ENCODE measurements at regions not wholly inside any gene's neighbourhood (a gene's known extent, or its start where the extent isn't known, plus 50 kb on each side); places are given as distances from the start of the nearest gene placed in this dataset.

DNA sequence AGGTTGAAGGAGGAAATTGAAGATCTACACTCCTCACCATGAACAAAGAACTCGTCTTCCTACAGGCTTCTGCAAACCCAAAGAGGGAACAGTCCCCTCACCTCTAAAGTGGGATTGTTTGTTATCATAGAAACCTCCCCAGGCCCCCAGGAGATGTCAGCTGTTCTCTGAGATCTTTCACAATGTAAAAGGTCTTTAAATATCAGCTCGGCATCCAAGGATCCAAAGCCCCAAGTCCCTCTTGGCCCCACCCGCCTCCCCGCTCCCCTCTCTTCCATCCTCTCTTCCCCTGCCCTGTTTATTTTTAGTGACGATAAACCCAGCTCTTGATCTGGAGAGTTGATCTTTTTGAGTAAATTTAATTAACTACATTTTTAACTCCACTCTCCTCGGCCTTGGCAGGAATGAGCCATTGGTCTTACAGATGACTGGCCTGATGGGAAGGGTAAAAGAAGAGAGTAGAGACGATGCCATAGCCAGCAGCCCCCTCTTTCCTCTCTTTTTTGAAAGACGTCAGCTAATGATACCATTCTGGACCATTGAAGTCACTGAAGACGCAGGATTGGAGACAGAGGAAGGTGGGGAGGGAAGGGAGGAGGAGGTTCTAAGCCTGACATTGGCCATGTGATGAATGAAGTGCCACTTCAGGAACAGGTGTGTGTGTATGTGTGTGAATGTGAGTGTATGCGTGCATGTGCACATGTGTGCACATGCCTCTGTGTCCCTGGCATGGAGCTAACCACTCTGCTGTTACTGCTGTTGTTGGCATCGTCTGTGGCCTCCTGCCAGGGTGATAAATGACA is 521.8 kb downstream of the NTRK3 start:
- BruUV-seq (replicated peaks) = no TSS peak
- no peak overlapping the region for H3K27ac ChIP-seq

DNA sequence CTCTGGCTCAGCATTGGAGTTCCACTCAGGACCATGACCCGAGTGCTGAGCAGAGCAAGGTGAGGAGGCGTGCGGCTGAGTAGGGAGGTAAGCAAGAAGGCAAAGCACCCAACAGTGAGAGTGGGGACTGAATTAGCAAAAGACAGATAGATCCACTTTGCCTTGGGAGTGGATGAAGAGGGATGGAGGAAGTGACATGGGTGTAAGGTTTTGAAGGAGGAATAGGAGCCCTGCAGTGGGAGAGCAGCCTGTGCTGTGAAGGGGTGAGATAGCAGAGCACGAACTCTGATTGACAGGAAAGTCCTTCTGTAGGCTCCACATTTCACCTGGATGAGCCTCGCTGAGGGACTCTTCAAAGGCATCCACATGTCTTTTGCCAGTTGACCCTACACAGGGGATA is 522.6 kb downstream of the NTRK3 start:
- no peak for DNase-seq
- POLR2A ChIA-PET (ENCODE audit: unreplicated experiment) = no interaction called here
- CTCF ChIA-PET = no interaction called here
- no peak for TF ChIP-seq EZH2 (IDR thresholded peaks at IDR 0.05; ENCODE audit: low read depth)
- TF ChIP-seq, protein P1, sequence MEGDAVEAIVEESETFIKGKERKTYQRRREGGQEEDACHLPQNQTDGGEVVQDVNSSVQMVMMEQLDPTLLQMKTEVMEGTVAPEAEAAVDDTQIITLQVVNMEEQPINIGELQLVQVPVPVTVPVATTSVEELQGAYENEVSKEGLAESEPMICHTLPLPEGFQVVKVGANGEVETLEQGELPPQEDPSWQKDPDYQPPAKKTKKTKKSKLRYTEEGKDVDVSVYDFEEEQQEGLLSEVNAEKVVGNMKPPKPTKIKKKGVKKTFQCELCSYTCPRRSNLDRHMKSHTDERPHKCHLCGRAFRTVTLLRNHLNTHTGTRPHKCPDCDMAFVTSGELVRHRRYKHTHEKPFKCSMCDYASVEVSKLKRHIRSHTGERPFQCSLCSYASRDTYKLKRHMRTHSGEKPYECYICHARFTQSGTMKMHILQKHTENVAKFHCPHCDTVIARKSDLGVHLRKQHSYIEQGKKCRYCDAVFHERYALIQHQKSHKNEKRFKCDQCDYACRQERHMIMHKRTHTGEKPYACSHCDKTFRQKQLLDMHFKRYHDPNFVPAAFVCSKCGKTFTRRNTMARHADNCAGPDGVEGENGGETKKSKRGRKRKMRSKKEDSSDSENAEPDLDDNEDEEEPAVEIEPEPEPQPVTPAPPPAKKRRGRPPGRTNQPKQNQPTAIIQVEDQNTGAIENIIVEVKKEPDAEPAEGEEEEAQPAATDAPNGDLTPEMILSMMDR (conservative IDR thresholded peaks at IDR 0.05) = no peak
- no peak overlapping the region for H2AFZ ChIP-seq
- no peaks in the 10 kb centered on the region for H4K20me1 ChIP-seq (ENCODE audit: insufficient read depth)
- H3K4me1 ChIP-seq (replicated peaks; ENCODE audit: insufficient read depth) = no peaks in the 10 kb centered on the region
- no peaks in the 10 kb centered on the region for H3K79me2 ChIP-seq (ENCODE audit: low read depth)
- no peaks in the 10 kb centered on the region for H3K36me3 ChIP-seq (ENCODE audit: low read depth)
- no peaks in the 10 kb centered on the region for H3K9me3 ChIP-seq (ENCODE audit: insufficient read depth, low read depth)
- H3K27me3 ChIP-seq (ENCODE audit: insufficient read depth, low read depth) = no peaks in the 10 kb centered on the region
- H3F3A ChIP-seq (ENCODE audit: insufficient read depth, low read depth) = no peaks in the 10 kb centered on the region
- H3K4me2 ChIP-seq = no peak overlapping the region
- no peaks in the 10 kb centered on the region for H3K9me2 ChIP-seq (ENCODE audit: insufficient read depth)
- no TSS peak for BruUV-seq (replicated peaks)
- intact Hi-C loops (cut with micrococcal nuclease; ENCODE audit: unreplicated experiment) = no loop called here
- H3K4me3 ChIP-seq = no peak overlapping the region
- H3K27ac ChIP-seq = no peak overlapping the region

More for the DNA sequence above, 521.8 kb downstream of the NTRK3 start:
- H3K4me1 ChIP-seq (replicated peaks; ENCODE audit: insufficient read depth) = no peaks in the 10 kb centered on the region
- intact Hi-C loops (cut with micrococcal nuclease; ENCODE audit: unreplicated experiment) = no loop called here
- H3K9me2 ChIP-seq (ENCODE audit: insufficient read depth) = no peaks in the 10 kb centered on the region
- no peaks in the 10 kb centered on the region for H3K27me3 ChIP-seq (ENCODE audit: insufficient read depth, low read depth)
- no peaks in the 10 kb centered on the region for H3K36me3 ChIP-seq (ENCODE audit: low read depth)
- no peaks in the 10 kb centered on the region for H4K20me1 ChIP-seq (ENCODE audit: insufficient read depth)
- POLR2A ChIA-PET (ENCODE audit: unreplicated experiment) = no interaction called here
- DNase-seq = no peak
- H2AFZ ChIP-seq = no peak overlapping the region
- H3K4me3 ChIP-seq = no peak overlapping the region
- H3K9me3 ChIP-seq (ENCODE audit: insufficient read depth, low read depth) = no peaks in the 10 kb centered on the region
- no peaks in the 10 kb centered on the region for H3K79me2 ChIP-seq (ENCODE audit: low read depth)
- no peaks in the 10 kb centered on the region for H3F3A ChIP-seq (ENCODE audit: insufficient read depth, low read depth)
- CTCF ChIA-PET = no interaction called here
- no peak for TF ChIP-seq EZH2 (IDR thresholded peaks at IDR 0.05; ENCODE audit: low read depth)
- TF ChIP-seq, protein P1 (conservative IDR thresholded peaks at IDR 0.05) = no peak
- no peak overlapping the region for H3K4me2 ChIP-seq

DNA sequence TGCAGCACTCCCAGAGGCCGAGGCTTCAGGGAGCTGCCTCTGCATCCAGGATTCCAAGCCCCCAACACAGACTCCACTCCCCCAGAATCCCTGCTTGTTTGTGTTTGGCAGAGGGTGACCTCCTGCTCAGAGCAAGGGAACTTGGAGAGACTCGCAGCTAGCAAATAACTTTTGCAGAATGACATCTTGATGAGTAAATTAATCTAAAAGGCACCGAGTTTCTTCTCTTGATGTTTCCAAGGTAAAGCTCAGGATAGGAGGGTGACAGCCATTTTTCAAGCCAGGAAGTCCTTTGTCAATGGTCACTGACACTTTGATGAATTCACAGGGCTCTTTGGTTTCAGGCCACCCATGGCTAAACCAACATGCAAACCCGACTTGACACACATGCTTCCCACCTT is 523.0 kb downstream of the NTRK3 start:
- no peaks in the 10 kb centered on the region for H3K79me2 ChIP-seq (ENCODE audit: low read depth)
- no peak overlapping the region for H3K4me3 ChIP-seq
- ChIA-PET POLR2A (ENCODE audit: unreplicated experiment) (no interaction called here), CTCF (no interaction called here)
- TF ChIP-seq EZH2 (IDR thresholded peaks at IDR 0.05; ENCODE audit: low read depth) = no peak
- H3F3A ChIP-seq (ENCODE audit: insufficient read depth, low read depth) = no peaks in the 10 kb centered on the region
- intact Hi-C loops (cut with micrococcal nuclease; ENCODE audit: unreplicated experiment) = no loop called here
- no peak overlapping the region for H2AFZ ChIP-seq
- H4K20me1 ChIP-seq (ENCODE audit: insufficient read depth) = no peaks in the 10 kb centered on the region
- H3K36me3 ChIP-seq (ENCODE audit: low read depth) = no peaks in the 10 kb centered on the region
- H3K4me1 ChIP-seq (replicated peaks; ENCODE audit: insufficient read depth) = no peaks in the 10 kb centered on the region
- no peak for DNase-seq
- H3K27me3 ChIP-seq (ENCODE audit: insufficient read depth, low read depth) = no peaks in the 10 kb centered on the region
- H3K9me2 ChIP-seq (ENCODE audit: insufficient read depth) = no peaks in the 10 kb centered on the region
- BruUV-seq (replicated peaks) = no TSS peak
- H3K9me3 ChIP-seq (ENCODE audit: insufficient read depth, low read depth) = no peaks in the 10 kb centered on the region
- no peak overlapping the region for H3K27ac ChIP-seq
- H3K4me2 ChIP-seq = no peak overlapping the region

DNA sequence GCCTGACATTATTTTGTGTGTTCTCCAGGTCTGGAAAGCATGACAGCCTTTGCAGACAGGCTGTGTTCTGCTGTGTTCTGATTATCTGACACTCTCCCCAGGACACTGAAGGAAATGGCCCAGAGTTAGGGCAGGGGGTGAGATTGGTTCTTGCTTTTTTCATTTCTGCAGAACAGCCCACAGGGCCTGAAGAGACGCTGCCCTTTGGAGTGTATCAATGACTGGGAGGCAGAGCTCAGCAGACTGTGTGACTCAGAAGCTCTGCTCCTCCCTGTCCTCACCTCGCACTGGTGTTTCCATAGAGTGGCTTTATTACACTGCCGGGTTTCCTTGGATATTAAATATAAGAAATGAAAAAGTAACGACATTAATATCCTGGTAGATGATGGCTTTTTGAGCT is 523.6 kb downstream of the NTRK3 start:
- Histone ChIP-seq H3K36me3 (ENCODE audit: low read depth) (no peaks in the 10 kb centered on the region), H3K9me3 (ENCODE audit: insufficient read depth, low read depth) (no peaks in the 10 kb centered on the region), H4K20me1 (ENCODE audit: insufficient read depth) (no peaks in the 10 kb centered on the region), H3K4me3 (no peak overlapping the region), H3K4me2 (no peak overlapping the region), H3K27me3 (ENCODE audit: insufficient read depth, low read depth) (no peaks in the 10 kb centered on the region), H3K9me2 (ENCODE audit: insufficient read depth) (no peaks in the 10 kb centered on the region), H2AFZ (no peak overlapping the region), H3F3A (ENCODE audit: insufficient read depth, low read depth) (no peaks in the 10 kb centered on the region), H3K27ac (no peak overlapping the region), H3K4me1 (replicated peaks; ENCODE audit: insufficient read depth) (no peaks in the 10 kb centered on the region), H3K79me2 (ENCODE audit: low read depth) (no peaks in the 10 kb centered on the region)
- no peak for TF ChIP-seq EZH2 (IDR thresholded peaks at IDR 0.05; ENCODE audit: low read depth)
- TF ChIP-seq, protein P1 (conservative IDR thresholded peaks at IDR 0.05) = no peak
- intact Hi-C loops (cut with micrococcal nuclease; ENCODE audit: unreplicated experiment) = no loop called here
- ChIA-PET CTCF (no interaction called here), POLR2A (ENCODE audit: unreplicated experiment) (no interaction called here)
- DNase-seq = no peak
- no TSS peak for BruUV-seq (replicated peaks)

All from PC-9 (cell line).